T-cell (primary cell): ENCODE measurements at regions not wholly inside any gene's neighbourhood (a gene's known extent, or its start where the extent isn't known, plus 50 kb on each side); places are given as distances from the start of the nearest gene placed in this dataset.

Experiments
- ATAC-seq, 4 experiments: fragments of 200-7000 bp in 3 of 4; fragments of 150-1000 bp in 1 of 4; cut with Tn5 transposase; replicated peaks in 1 of 4; 1 replicate in 3 of 4; 2 replicates in 1 of 4; pipeline ENCODE4 v1.10.0; 2021; ENCODE audit warnings: moderate library complexity in 3 of 4, mild to moderate bottlenecking in 2 of 4, moderate number of reproducible peaks in 1 of 4
- CTCF ChIA-PET, 2 donors: fragments of 300-600 bp; sonication (Branson Sonifier 250); formaldehyde crosslinking; loops; one replicate each; lab custom pipeline; 2022; ENCODE audit warnings: antibody characterized with exemption in 2 of 2; lab: Charles Lee
- POLR2A ChIA-PET, 2 donors: fragments of 300-600 bp; sonication (Branson Sonifier 250); formaldehyde crosslinking; loops; one replicate each; lab custom pipeline; 2022; ENCODE audit warnings: antibody characterized with exemption in 2 of 2; lab: Charles Lee
- DNase-seq, 35 experiments: peaks; one replicate each; pipeline versions ENCODE4 v3.0.0 to v3.0.0-alpha.2; 2013 to 2023
- H3K27ac ChIP-seq: one replicate; pipeline ENCODE4 v1.5.1; 2013; ENCODE audit warnings: low read length
- H3K27me3 ChIP-seq, 2 experiments: replicated peaks in 1 of 2; 1 replicate in 1 of 2; 2 replicates in 1 of 2; pipeline versions ENCODE4 v1.6.1 to v1.7.0; 2013; ENCODE audit warnings: low read length in 1 of 2, mixed read lengths in 1 of 2; ENCODE audit not compliant: control insufficient read depth in 2 of 2, insufficient read depth in 2 of 2; ENCODE audit errors: extremely low read depth in 1 of 2
- H3K36me3 ChIP-seq, 2 donors: 1 replicate in 1 of 2; 2 replicates in 1 of 2; pipeline versions ENCODE4 v1.6.1 to v1.7.0; 2013; ENCODE audit warnings: low read length in 1 of 2; ENCODE audit not compliant: control insufficient read depth in 2 of 2, insufficient read depth in 1 of 2; ENCODE audit errors: extremely low read depth in 1 of 2
- H3K4me1 ChIP-seq, 2 experiments: 1 replicate in 1 of 2; 2 replicates in 1 of 2; pipeline versions ENCODE4 v1.6.1 to v1.7.0; 2013; ENCODE audit warnings: low read length in 2 of 2, mixed read lengths in 1 of 2; ENCODE audit not compliant: insufficient read depth in 2 of 2, control insufficient read depth in 1 of 2; ENCODE audit errors: extremely low read depth in 1 of 2
- H3K4me3 ChIP-seq, 2 donors: 1 replicate in 1 of 2; 2 replicates in 1 of 2; pipeline versions ENCODE4 v1.5.1 to v1.7.0; 2013; ENCODE audit warnings: mild to moderate bottlenecking in 2 of 2, low read length in 1 of 2, moderate library complexity in 1 of 2; ENCODE audit not compliant: control insufficient read depth in 1 of 2; ENCODE audit errors: extremely low read depth in 1 of 2
- H3K9me3 ChIP-seq: 2 replicates; pipeline ENCODE4 v1.7.0; 2013
- H3K27ac Mint-ChIP-seq, 2 donors: one replicate each; pipeline ENCODE4 v1.8.0; 2020 to 2021; ENCODE audit warnings: mild to moderate bottlenecking in 2 of 2, mixed read lengths in 2 of 2
- H3K27me3 Mint-ChIP-seq, 2 donors: one replicate each; pipeline ENCODE4 v1.8.0; 2021 to 2022; ENCODE audit warnings: mixed read lengths in 2 of 2
- H3K36me3 Mint-ChIP-seq: one replicate; pipeline ENCODE4 v1.8.0; 2021; ENCODE audit warnings: mixed read lengths
- H3K4me1 Mint-ChIP-seq, 3 donors: one replicate each; pipeline ENCODE4 v1.8.0; 2020 to 2022; ENCODE audit warnings: mixed read lengths in 3 of 3, mild to moderate bottlenecking in 1 of 3
- H3K4me3 Mint-ChIP-seq, 3 donors: one replicate each; pipeline ENCODE4 v1.8.0; 2020 to 2022; ENCODE audit warnings: mild to moderate bottlenecking in 3 of 3, mixed read lengths in 3 of 3, moderate library complexity in 3 of 3
- H3K9me3 Mint-ChIP-seq, 3 donors: one replicate each; pipeline ENCODE4 v1.8.0; 2020 to 2022; ENCODE audit warnings: mixed read lengths in 3 of 3
- WGBS: methylation state at CpG from one replicate; pipeline ENCODE4 v1.1.5; 2013; ENCODE audit warnings: missing lambda C conversion rate; ENCODE audit not compliant: insufficient coverage; 5-methylcytosine and 5-hydroxymethylcytosine counted together

- no CpG with 5 or more reads among the region's 5 CpGs for WGBS
- no peaks in the 10 kb centered on the region for H3K4me1 Mint-ChIP-seq
- DNase-seq (no peak), ATAC-seq (no peak)
- H3K27ac ChIP-seq: no peak overlapping the region
- POLR2A ChIA-PET: no interaction called here
- CTCF ChIA-PET: no interaction called here
- H3K36me3 ChIP-seq: no peaks in the 10 kb centered on the region
- no peaks in the 10 kb centered on the region for H3K27me3 ChIP-seq
- no peaks in the 10 kb centered on the region for H3K36me3 Mint-ChIP-seq
- no peak overlapping the region for H3K27ac Mint-ChIP-seq
- no peaks in the 10 kb centered on the region for H3K4me1 ChIP-seq
- no peaks in the 10 kb centered on the region for H3K9me3 Mint-ChIP-seq
- peaks cover 0 to 4% of the 10 kb centered on the region in 2 donors for H3K27me3 Mint-ChIP-seq
- H3K4me3 ChIP-seq: no peak overlapping the region
- H3K4me3 Mint-ChIP-seq: no peak overlapping the region
- H3K9me3 ChIP-seq: no peaks in the 10 kb centered on the region
Measured at GRCh38 chr5:6026766-6027406, 351.5 kb downstream of the MED10 start.

DNA sequence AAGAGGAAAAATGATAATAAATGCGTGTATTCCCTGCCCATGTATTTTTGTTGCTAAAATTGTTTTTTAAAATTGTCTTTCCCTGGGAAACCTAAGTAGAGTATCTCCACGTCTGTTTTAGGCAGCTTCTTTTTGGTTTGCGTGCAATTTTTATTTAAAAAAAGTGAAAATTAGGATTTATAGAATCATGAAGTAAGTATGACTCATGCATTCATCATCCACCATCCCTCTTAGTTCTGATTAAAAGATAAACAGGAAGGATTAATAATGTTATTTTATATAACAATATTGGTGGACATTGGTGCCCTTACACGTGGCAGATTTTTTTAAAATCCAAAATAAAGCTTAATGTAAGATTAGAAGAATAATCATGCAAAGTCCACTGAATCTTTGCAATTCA, 358.7 kb downstream of the MED10 start:
- Mint-ChIP-seq H3K9me3 (no peaks in the 10 kb centered on the region), H3K4me3 (no peak overlapping the region), H3K27ac (no peak overlapping the region), H3K36me3 (no peaks in the 10 kb centered on the region), H3K4me1 (no peaks in the 10 kb centered on the region), H3K27me3 (peaks cover 0 to 4% of the 10 kb centered on the region in 2 donors)
- ChIA-PET POLR2A (no interaction called here), CTCF (no interaction called here)
- Histone ChIP-seq H3K27me3 (peaks cover 0 to 2% of the 10 kb centered on the region in 2 experiments), H3K4me1 (no peaks in the 10 kb centered on the region), H3K27ac (no peak overlapping the region), H3K36me3 (no peaks in the 10 kb centered on the region), H3K4me3 (no peak overlapping the region), H3K9me3 (no peaks in the 10 kb centered on the region)
- ATAC-seq (no peak), DNase-seq (no peak)
- WGBS: 100% methylated on average over 1 of the region's 4 CpGs

DNA sequence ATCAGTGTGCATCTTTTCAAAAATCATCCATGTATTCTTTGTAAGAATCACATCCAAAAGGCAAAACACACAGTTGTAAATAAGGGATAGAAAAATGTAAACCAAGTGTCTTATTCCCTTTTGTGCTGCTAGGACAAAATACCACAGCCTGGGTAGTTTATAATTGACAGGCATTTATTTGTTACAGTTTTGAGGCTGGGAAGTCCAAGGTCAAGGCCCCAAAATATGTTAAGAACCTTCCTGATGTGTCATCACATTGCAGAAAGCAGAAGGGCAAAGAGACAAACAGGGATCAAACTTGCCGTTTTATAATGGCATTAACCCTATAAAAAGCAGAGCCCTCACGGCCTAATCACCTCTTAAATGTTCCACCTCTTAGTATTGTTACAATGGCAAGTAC, 364.8 kb downstream of the MED10 start:
- ATAC-seq: no peak
- ChIA-PET POLR2A (no interaction called here), CTCF (no interaction called here)
- no peak overlapping the region for H3K27ac Mint-ChIP-seq
- no peak overlapping the region for H3K4me3 ChIP-seq
- no peaks in the 10 kb centered on the region for H3K4me1 Mint-ChIP-seq
- 83% methylated on average over 1 of the region's 2 CpGs for WGBS
- H3K36me3 Mint-ChIP-seq: no peaks in the 10 kb centered on the region
- H3K9me3 Mint-ChIP-seq: peaks cover 0 to 5% (median 0%) of the 10 kb centered on the region in 3 donors
- DNase-seq: no peak
- H3K27ac ChIP-seq: no peak overlapping the region
- no peaks in the 10 kb centered on the region for H3K27me3 ChIP-seq
- no peaks in the 10 kb centered on the region for H3K9me3 ChIP-seq
- H3K4me3 Mint-ChIP-seq: no peak overlapping the region
- peaks cover 0 to 4% of the 10 kb centered on the region in 2 donors for H3K27me3 Mint-ChIP-seq
- no peaks in the 10 kb centered on the region for H3K4me1 ChIP-seq
- H3K36me3 ChIP-seq: no peaks in the 10 kb centered on the region

- no peak overlapping the region for H3K4me3 Mint-ChIP-seq
- Histone ChIP-seq H3K27me3 (no peaks in the 10 kb centered on the region), H3K9me3 (no peaks in the 10 kb centered on the region), H3K4me3 (no peak overlapping the region), H3K27ac (no peak overlapping the region), H3K36me3 (no peaks in the 10 kb centered on the region), H3K4me1 (no peaks in the 10 kb centered on the region)
- DNase-seq (no peak), ATAC-seq (no peak)
- H3K4me1 Mint-ChIP-seq: no peaks in the 10 kb centered on the region
- no peak overlapping the region for H3K27ac Mint-ChIP-seq
- ChIA-PET CTCF (interaction anchor here in 1 of 2 donors (0.7 kb wide), 1 partner anchor 9 kb away, joined by 3 read pairs; no protein-coding TSS in a partner anchor), POLR2A (interaction anchor here in 1 of 2 donors (0.6 kb wide), 1 partner anchor 9 kb away, joined by 3 read pairs; no protein-coding TSS in a partner anchor)
- peaks cover 0 to 5% (median 0%) of the 10 kb centered on the region in 3 donors for H3K9me3 Mint-ChIP-seq
- H3K36me3 Mint-ChIP-seq: no peaks in the 10 kb centered on the region
- no CpG with 5 or more reads among the region's 1 CpG for WGBS
- H3K27me3 Mint-ChIP-seq: peaks cover 0 to 4% of the 10 kb centered on the region in 2 donors
Measured at GRCh38 chr5:6011199-6011598, 367.1 kb downstream of the MED10 start.

- H3K36me3 Mint-ChIP-seq: no peaks in the 10 kb centered on the region
- H3K27me3 Mint-ChIP-seq: peaks cover 2 to 4% of the 10 kb centered on the region in 2 donors
- DNase-seq (no peak), ATAC-seq (no peak)
- Histone ChIP-seq H3K4me3 (no peak overlapping the region), H3K27me3 (peaks cover 0 to 8% of the 10 kb centered on the region in 2 experiments), H3K36me3 (no peaks in the 10 kb centered on the region), H3K4me1 (no peaks in the 10 kb centered on the region), H3K9me3 (no peaks in the 10 kb centered on the region), H3K27ac (no peak overlapping the region)
- CTCF ChIA-PET: no interaction called here
- H3K9me3 Mint-ChIP-seq: no peaks in the 10 kb centered on the region
- whole genome bisulfite sequencing: 100% methylated on average over 3 of the region's 9 CpGs
- H3K4me3 Mint-ChIP-seq: no peak overlapping the region
- H3K27ac Mint-ChIP-seq: no peak overlapping the region
- POLR2A ChIA-PET: no interaction called here
- no peaks in the 10 kb centered on the region for H3K4me1 Mint-ChIP-seq
Measured at GRCh38 chr5:6006838-6007314, 371.5 kb downstream of the MED10 start.

- no peak overlapping the region for H3K4me3 Mint-ChIP-seq
- H3K27me3 ChIP-seq: peaks cover 0 to 8% of the 10 kb centered on the region in 2 experiments
- H3K4me3 ChIP-seq: no peak overlapping the region
- CTCF ChIA-PET: no interaction called here
- H3K27ac ChIP-seq: no peak overlapping the region
- 76% methylated on average over 5 of the region's 11 CpGs for WGBS
- no peak overlapping the region for H3K27ac Mint-ChIP-seq
- H3K4me1 ChIP-seq: no peaks in the 10 kb centered on the region
- H3K36me3 Mint-ChIP-seq: no peaks in the 10 kb centered on the region
- POLR2A ChIA-PET: no interaction called here
- DNase-seq (no peak), ATAC-seq (no peak)
- peaks cover 2 to 4% of the 10 kb centered on the region in 2 donors for H3K27me3 Mint-ChIP-seq
- H3K36me3 ChIP-seq: no peaks in the 10 kb centered on the region
- H3K4me1 Mint-ChIP-seq: no peaks in the 10 kb centered on the region
- no peaks in the 10 kb centered on the region for H3K9me3 ChIP-seq
- H3K9me3 Mint-ChIP-seq: no peaks in the 10 kb centered on the region
Measured at GRCh38 chr5:6003040-6003825, 375.1 kb downstream of the MED10 start.
